GM21786 (cell line): ENCODE measurements at regions not wholly inside any gene's neighbourhood (a gene's known extent, or its start where the extent isn't known, plus 50 kb on each side); places are given as distances from the start of the nearest gene placed in this dataset.

Source experiments
- ATAC-seq: cut with Tn5 transposase; IDR thresholded peaks from one replicate; pipeline ENCODE4 v1.9.1; 2021; ENCODE audit not compliant: unreplicated experiment

DNA sequence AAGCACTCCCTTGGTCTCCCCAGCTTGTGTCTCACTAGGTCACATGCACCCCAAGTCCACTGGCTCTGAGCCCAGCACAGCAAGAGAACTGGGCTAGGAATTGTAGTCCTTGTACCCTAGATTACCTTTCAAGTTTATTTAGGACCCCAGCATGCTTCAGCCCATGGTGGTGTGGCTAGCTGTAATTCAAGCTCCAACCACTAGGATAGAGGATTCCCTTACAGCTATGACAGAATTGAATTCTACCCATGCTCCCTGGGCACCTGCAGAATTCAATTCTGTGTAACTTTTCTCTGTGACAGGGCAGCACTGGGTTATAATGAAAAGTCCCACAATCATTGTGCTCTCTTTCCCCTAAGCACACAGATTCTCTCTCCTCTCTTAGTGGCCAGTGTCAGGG is 253.8 kb upstream of the DMD start:
- ATAC-seq: no peak

DNA sequence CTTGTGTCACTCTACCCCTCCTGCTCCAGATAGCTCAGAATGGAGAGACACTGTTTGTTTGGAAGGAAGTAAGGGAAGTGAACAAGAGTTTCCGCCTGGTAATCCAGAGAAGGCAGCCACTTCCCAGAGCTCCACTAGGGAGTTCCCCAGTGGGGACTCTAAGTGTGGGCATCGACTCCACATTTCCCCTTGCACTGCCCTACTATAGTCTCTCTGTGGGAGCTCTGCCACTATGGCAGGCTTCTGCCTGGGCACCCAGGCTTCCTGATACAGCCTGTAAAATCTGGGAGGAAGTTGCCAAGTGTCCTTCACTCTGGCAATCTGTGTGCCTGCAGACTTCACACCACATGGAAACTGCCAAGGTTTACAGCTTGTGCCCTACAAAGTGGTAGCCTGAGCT is 245.8 kb upstream of the DMD start:
- no peak for ATAC-seq

DNA sequence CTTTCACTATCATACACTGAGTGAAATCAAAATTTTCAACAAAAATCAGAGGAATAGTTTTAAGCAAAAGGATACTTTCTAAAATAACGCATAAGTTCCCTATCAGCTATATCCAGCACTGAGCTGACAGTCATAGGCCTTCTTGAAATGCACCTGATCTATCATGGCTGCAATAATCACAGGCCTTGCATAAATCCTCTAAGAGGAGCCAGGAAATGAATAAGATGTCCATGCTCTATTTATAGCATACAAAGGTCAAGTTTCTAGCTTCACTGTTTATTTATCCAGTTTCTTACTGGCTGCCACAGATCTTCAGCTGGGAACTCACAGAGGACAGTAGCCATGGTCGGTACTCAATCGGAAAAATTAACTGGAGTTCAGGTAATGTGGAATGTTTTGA is 235.9 kb upstream of the DMD start:
- ATAC-seq: no peak

DNA sequence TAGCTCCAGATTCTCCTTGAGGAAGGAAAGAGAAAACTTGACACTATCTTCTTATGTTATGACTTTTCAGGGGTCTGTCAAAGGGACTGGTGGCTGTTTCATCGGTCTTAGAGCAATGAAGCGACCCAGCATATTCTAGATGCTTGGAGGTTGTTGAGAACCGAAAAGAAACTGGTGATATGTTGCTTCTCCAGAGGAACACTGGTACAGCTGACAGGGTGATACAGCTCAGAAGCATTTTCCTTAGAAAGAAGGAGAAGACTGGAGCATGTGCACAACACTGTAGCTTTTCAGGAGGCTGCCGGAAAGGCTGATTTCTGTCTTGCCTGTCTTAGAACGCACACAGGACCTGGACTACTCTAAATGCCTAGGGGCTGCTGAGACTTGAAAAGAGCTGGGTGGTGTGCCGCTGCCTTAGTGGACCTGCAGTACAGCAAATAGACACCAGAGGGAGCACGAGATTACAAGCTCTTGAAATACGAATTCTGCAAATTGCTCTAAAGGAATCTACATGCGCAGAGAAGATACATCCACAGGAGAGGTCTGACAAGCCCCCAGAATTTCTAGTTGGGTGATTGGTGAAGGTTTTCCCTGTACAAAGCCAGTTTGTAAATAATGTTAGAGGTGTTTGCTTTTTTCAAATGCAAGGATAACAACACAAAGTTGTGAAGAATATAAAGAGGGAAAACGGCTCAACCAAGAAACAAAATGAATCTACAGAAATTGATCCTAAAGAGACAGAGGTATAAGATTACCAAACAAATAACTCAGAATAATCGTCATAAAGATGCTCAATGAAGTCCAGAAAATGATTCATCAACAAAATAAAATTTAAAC is 223.1 kb upstream of the DMD start:
- ATAC-seq: no peak

DNA sequence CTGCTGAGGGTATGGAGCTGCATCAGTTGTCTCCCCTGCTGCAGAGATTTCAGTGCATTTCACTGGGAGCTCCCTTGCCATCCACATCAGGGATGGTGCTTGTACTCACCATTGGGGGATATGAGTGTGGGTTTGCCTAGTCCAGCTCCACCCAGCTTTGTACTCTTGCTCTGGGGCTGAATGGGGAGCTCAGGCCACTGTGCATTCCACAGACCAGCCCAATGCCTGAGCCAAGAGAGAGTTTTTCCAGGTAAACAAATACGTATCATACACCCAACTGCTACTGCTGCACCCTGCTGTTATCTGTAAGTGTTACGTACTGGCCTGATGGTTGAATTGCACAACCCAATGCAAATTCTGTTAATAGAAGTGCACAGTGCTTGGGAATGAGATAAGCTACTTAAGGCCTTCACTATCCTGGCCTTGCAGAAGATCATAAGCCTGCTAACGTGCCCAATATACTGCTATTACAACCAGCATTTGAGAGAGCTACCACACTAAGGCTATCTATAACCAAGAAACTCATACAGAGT is 205.0 kb upstream of the DMD start:
- ATAC-seq: no peak

DNA sequence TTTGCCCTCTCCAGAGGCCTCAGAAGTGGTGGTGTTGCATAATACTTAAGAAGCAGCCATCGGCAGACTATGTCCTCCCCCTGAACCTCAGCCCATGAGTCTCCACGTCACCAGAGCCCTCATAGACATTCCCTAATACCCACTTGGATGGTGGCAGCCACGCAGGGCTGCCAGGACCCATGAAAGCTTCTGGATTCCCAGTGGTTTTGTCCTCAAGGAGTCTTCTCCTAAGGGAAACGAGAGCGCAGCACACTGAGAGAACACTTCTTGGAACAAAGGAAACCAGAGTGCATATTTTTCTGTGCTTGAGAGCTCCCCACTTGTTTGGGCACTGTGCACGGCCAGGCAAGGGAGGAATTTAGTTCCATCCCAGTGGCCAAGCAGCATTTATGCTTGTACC is 204.1 kb upstream of the DMD start:
- ATAC-seq: no peak

DNA sequence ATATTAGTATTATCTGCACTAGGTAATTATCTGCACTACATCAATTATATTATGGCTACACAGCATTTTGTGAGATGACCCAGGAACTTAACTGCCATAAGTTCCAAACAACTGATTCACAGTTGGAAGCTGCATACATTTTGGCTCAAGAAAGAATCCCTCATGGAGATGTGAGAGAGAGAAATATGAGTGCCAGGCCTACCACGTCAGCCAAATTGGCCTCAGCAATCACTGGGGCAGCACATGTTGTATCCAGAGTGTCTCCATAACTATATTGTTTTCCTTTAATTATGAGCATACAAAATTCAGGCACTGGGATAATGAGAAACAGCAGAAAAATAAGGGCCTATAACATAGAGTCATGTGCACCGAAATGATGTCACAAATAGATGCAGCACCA is 174.2 kb upstream of the DMD start:
- ATAC-seq: no peak

DNA sequence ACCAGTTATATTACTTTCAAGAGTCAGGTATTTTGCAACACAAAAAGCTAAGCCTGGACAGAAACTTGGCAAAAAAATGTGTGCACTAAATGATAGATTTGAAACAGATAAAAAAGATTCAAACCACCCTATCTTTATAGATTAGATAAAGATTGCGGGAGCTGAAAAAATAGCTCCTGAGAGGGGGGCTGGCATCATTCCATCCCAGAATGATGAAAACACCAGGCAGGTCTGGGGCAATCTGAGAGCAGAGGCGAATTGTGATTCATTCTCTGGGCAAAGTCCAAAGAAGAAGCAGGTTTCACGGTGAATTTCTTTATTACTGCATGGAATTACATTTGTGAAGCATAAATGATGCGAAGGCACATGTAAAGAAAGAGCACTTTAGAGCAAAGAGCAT is 168.5 kb upstream of the DMD start:
- ATAC-seq: no peak

DNA sequence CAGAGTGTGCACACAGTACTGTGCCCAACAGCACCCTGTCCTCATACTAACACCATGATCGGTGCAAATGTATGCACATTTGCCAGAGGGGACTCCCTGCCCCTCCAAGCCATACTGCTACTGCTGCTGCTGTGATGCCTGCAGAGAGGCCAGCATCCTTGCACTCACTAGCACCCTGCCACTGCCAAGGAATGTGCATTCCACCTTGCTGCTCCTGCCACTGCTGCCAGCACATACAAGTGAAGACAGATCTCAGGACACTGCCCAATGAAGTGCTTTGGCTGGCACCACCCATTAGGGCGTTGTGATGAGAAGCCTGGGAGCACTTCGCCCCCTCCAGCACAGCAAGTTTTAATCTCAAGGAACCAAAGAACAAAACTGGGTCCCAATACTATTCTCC is 146.3 kb upstream of the DMD start:
- no peak for ATAC-seq

DNA sequence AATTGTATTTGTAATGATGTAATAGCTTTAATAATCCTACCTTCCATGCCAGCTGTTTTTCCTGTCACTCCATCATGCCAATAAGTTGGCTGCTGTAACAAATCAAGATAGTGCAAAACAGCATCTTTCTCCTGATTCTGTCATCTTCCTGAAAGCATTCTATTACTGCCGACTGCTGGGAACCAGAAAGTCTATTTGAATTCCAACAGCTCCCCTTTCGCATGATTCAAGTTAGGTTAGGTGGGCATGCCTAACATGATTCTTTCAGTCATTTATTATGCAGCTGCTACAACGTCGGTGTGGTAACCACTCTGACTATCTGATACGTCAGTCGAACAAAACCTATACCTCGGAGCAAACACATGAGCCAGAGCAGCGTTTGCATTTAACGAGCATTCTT is 127.9 kb upstream of the DMD start:
- ATAC-seq: no peak

DNA sequence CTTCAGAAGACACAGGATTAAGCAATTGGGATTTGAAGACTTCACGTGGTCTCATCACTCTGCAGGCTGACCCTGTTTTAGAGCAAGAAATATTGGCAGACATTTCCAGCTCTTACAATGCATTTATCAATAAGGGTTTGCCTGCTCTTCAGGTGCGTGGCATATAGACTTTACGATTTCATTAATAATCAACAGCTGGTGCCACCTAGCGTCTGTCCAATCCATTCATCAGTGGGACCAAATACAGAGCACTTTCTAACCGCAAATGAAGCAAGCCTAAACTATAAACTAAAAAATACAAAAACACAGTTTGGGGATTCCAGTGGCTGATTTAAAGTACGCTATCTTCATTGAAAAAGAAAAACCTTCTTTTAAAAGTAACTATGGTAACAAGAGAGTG is 125.4 kb upstream of the DMD start:
- ATAC-seq: peak; percentile 47

DNA sequence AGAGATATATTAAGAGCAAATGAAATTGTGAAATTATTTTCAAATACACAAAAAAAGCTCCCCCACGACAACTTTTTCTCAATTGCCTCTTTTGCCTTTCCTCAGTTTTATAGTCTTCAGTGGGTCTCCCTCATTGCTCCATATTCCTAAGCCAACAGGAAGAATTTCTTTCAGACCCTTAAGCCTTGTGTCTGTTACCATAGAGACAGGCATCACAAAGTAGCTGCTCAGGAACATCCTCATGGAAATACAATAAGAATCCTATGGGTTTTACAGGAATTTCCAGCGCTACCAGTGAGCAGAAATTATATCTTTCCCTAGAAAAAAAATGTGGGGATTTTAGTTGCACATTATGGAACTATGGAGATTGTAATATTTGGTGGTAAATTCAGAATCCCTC is 121.9 kb upstream of the DMD start:
- no peak for ATAC-seq

DNA sequence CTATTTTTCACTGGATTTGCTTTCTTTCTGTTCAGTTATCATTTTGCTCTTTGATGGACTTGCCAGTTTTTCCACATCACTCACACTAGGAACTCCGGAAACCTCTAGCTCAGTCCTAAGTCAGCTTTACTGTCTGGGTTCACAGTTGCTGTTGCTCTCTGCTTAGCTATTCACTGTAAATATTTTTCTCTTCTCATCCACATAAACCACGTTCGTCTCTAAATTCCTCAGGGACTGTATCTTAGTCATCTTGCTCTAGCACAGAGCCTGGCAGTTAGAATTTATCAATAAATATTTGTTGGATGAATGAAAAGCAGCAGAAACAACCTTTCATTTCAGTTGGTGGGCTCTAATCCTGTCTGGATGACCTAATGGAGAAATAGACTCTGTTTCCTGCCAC is 119.4 kb upstream of the DMD start:
- ATAC-seq: no peak

DNA sequence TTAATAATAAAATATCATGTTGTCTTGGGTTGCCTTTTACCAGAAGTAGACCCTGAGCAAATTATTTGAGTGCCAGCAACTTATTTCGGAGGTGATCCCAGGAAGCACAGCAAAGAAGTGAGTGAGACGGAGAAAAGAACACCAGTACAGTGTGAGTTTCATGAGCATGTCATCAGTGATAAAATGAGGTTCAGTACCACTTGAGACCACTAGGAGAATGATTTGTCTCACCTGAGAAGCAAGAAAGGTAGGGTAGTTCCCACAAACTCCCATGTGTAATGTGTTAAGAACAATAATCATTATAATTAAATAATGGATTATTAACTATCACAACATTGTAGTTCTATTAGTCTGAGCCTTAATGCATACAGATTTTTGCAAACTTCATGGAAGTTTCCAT is 112.8 kb upstream of the DMD start:
- ATAC-seq: no peak

DNA sequence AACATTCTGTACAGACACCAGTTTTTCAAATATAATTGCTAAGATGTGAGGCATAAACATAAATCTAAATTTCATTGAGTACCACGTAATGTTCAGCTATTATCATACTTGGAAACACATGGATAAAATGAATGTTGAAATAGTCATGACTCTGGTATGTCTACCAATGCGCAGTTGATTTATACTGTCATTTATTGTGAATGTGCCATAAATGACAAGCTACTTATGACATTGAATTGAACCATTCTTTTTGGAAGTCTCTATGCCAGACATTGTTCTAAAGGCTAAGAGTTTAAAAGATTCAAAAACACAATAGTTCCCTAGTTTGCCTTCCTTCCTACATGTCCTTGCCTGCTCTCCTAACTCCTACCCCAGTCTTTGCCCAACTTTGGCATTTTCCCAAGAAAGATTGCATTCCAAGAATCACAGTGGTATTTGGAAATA is 96.6 kb upstream of the DMD start:
- no peak for ATAC-seq

DNA sequence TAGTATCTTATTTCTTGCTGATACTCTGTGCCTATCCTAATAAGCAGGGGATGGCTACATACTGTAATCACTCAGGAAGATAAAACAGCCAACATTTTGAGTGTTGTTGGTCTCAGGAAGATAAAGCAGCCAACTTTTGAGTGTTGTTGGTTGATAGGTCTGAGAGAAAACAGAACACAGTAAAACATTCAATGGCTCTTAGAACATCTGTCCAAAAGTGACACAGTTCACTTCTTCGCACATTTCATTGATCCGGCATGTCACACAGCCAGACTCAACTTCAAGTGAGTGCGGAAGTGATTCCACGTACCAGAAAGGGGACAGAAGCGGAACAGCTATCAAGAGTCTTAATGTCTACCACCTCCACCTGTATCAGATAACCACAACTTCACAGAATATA is 87.3 kb upstream of the DMD start:
- no peak for ATAC-seq

DNA sequence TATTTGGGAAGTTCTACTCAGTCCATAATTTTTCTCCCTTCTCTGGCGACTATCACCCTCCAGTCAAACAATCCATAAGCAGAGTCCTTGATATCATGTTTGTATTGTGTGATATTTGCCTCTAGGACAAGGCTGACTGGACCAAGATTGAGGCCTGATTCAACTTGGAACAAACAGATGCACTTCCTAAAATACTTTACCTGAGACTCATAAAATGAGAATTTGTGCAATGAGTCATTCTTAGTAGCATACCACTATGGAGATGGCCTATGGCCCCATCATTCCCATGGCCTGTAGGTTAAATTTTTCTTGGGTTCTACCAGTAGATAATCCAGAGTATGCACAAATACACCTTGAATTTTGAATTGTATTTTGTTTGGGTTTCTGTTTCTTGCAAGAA is 74.2 kb upstream of the DMD start:
- ATAC-seq: no peak

DNA sequence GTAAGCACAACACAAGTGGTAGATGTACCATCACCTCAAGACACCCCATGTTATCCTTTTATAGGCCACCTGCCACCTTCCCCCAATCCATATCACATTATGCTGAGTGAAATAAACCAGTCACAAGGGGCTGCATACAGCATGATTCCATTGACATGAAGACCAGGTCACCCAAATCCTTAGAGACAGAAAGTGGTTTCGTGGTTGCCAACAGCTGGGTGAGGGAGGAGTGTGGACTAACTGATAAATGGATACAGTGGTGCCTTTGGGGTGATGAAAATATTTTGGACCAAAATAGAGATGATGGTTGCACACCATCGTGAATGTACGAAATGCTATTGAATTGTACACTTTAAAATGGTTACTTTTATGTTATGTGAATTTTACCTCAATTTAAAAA is 65.7 kb upstream of the DMD start:
- ATAC-seq: no peak

DNA sequence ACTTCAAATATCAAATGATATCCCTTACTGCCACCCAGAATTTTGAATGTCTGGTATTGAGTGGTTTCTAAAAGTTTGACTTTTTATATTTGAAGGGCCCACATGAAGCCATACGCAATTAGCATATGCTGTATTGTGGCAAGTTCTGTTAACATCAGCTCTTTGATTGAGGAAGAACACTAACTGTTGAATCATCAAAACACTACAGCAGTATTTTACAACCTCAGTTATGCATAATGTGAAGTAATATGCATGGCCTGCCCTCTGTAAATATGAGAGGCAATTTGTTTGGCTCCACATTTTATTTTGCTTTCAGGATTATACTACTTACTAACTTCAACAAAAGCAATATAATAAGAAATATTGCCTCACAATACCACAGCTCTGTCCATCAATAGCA is 62.2 kb upstream of the DMD start:
- no peak for ATAC-seq

DNA sequence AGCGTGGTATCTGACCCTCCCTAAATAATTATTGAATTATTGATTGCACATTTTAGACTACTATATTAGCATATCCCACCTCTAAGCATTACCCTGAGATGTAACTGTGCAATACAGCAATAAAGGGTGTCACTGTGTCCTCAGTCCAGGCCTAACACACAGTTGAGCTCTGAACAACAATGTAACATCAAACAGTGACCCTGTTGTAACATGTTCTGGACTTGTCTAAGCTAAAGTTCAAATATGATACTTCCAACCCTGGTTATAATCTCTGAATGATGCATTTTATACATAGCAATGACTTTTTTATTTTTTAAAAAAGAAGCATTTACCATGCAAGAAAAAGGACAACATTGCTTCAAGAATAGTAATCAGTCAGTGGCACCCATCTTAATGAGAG is 61.6 kb upstream of the DMD start:
- ATAC-seq: no peak
